Kidney epithelial cell (primary cell): ENCODE measurements at regions not wholly inside any gene's neighbourhood (a gene's known extent, or its start where the extent isn't known, plus 50 kb on each side); places are given as distances from the start of the nearest gene placed in this dataset.

Experiments used
- DNase-seq: peaks from one replicate; pipeline ENCODE4 v3.0.0-alpha.2; 2010; ENCODE audit warnings: low read depth
- H3K27me3 ChIP-seq: 2 replicates; pipeline ENCODE4 v1.6.0; 2011; ENCODE audit warnings: low read length; ENCODE audit not compliant: control insufficient read depth, insufficient read depth
- H3K36me3 ChIP-seq: 2 replicates; pipeline ENCODE4 v1.5.1; 2011; ENCODE audit warnings: low read length; ENCODE audit not compliant: control insufficient read depth, insufficient read depth
- H3K4me3 ChIP-seq: 2 replicates; pipeline ENCODE4 v1.5.1; 2011; ENCODE audit warnings: low read depth, mild to moderate bottlenecking, control low read depth, low read length
- TF ChIP-seq, protein P1 (sequence below): IDR thresholded peaks from 2 replicates; pipeline ENCODE4 v1.5.1; 2011; ENCODE audit warnings: mild to moderate bottlenecking, moderate library complexity, low read length, control low read depth, inconsistent platforms; ENCODE audit not compliant: insufficient read depth, poor library complexity, severe bottlenecking

DNA sequence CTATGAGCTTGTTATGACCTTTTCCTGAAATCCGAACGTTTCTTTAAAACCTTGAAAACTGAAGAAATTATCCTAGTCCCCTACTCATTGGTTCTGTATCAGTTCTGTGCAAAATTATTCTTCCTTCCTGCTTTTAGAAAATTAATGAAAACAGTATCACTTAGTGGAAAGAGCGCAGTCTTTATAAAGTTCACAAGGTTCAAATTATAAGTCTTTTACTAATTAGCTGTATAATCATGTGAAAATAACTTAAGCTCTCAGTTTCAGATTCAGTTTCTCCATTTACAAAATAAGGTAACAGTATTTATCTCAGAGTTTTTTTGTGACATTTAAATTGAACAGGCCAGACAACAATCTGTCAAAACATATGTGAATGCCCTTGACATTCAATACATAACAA, 306.1 kb downstream of the ADAMTS20 start:
- no peaks in the 10 kb centered on the region for H3K27me3 ChIP-seq
- no peak for DNase-seq
- no peaks in the 10 kb centered on the region for H3K36me3 ChIP-seq
- TF ChIP-seq, protein P1, sequence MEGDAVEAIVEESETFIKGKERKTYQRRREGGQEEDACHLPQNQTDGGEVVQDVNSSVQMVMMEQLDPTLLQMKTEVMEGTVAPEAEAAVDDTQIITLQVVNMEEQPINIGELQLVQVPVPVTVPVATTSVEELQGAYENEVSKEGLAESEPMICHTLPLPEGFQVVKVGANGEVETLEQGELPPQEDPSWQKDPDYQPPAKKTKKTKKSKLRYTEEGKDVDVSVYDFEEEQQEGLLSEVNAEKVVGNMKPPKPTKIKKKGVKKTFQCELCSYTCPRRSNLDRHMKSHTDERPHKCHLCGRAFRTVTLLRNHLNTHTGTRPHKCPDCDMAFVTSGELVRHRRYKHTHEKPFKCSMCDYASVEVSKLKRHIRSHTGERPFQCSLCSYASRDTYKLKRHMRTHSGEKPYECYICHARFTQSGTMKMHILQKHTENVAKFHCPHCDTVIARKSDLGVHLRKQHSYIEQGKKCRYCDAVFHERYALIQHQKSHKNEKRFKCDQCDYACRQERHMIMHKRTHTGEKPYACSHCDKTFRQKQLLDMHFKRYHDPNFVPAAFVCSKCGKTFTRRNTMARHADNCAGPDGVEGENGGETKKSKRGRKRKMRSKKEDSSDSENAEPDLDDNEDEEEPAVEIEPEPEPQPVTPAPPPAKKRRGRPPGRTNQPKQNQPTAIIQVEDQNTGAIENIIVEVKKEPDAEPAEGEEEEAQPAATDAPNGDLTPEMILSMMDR = no peak
- H3K4me3 ChIP-seq = no peak overlapping the region

DNA sequence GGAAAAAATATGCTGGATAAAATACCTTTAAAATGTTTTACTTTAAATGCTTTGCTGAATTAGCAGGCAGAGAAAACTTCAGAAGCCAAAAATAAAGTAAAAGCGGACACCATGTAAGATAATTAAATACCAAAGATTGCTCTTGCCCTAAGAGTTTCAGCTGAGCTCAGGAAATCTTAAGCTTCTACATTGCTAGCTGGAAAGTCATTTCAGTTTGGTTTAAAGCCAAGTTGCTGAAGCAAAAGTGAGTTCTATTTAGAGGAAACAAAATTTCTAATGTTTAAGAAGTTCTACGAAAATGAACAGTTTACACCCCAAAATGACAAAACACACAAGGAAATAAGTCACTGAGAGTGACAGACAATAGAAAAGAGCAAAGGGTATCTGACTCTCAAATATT, 310.0 kb downstream of the ADAMTS20 start:
- Histone ChIP-seq H3K36me3 (no peaks in the 10 kb centered on the region), H3K27me3 (no peaks in the 10 kb centered on the region), H3K4me3 (no peak overlapping the region)
- no peak for DNase-seq
- TF ChIP-seq, protein P1 = no peak

DNA sequence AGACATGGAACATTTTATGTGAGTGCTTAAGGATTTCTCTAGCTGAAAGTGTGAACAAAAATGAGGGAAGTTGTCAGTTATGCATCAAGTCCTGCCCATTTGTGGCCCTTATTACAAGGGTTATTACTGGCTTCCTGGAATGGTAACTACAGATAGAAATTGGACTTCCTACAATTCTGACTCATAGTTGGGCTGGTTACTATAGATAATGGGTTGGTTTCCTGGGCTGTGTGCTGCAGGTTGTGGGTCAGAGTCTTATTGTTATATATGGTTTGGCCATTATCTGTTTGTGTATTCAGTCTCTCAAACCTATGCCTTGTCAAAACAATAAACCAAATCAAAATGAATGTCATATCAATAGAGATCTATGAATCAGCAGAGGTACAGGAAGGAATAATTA, 313.7 kb downstream of the ADAMTS20 start:
- no peak for DNase-seq

GRCh38 chr12:43237238-43237879, 314.6 kb downstream of the ADAMTS20 start:
- Histone ChIP-seq H3K36me3 (no peaks in the 10 kb centered on the region), H3K4me3 (no peak overlapping the region), H3K27me3 (no peaks in the 10 kb centered on the region)
- no peak for DNase-seq
- TF ChIP-seq, protein P1 = no peak

More for the DNA sequence above, 313.7 kb downstream of the ADAMTS20 start:
- H3K4me3 ChIP-seq = no peak overlapping the region
- no peaks in the 10 kb centered on the region for H3K36me3 ChIP-seq
- no peaks in the 10 kb centered on the region for H3K27me3 ChIP-seq
- TF ChIP-seq, protein P1 = no peak

GRCh38 chr12:43235721-43236120, 316.3 kb downstream of the ADAMTS20 start:
- Histone ChIP-seq H3K36me3 (no peaks in the 10 kb centered on the region), H3K27me3 (no peaks in the 10 kb centered on the region), H3K4me3 (no peak overlapping the region)
- DNase-seq = no peak
- TF ChIP-seq, protein P1 = no peak

DNA sequence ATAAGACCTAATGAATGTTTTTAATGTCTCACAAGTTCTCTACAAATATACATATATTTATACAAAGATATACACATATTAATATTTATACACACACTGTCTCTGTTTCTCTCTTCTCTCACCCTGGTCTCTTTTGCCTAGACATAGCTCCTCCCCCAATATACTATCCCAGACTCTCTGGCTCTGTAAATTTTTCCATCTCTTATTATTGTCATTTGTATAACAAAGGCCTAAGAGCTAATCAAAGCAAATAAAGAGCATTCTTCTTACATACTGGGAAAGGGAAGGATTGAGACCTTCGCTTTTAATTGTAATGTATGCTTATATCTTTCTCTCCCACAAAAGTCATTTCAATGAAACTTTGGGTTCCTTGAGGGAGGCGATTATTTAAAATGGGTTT, 318.1 kb downstream of the ADAMTS20 start:
- TF ChIP-seq, protein P1 = no peak
- no peaks in the 10 kb centered on the region for H3K27me3 ChIP-seq
- no peak for DNase-seq
- H3K4me3 ChIP-seq = no peak overlapping the region
- no peaks in the 10 kb centered on the region for H3K36me3 ChIP-seq
